Nephron (organoid): ENCODE measurements at regions not wholly inside any gene's neighbourhood (a gene's known extent, or its start where the extent isn't known, plus 50 kb on each side); places are given as distances from the start of the nearest gene placed in this dataset.
A peak's percentile ranks its signal among the peaks of the same experiment; 100 is the strongest.

ENCODE experiments used
- H3K27ac Mint-ChIP-seq, 3 experiments: 2 replicates each; pipeline ENCODE4 v1.8.0; 2020; ENCODE audit warnings: mixed read lengths in 3 of 3, mild to moderate bottlenecking in 2 of 3, moderate library complexity in 1 of 3
- H3K27me3 Mint-ChIP-seq: 2 replicates; pipeline ENCODE4 v1.8.0; 2021; ENCODE audit warnings: low read depth, mild to moderate bottlenecking, moderate library complexity, mixed read lengths
- H3K36me3 Mint-ChIP-seq: 2 replicates; pipeline ENCODE4 v1.8.0; 2020; ENCODE audit warnings: low read depth, mixed read lengths
- H3K4me1 Mint-ChIP-seq: 2 replicates; pipeline ENCODE4 v1.8.0; 2020; ENCODE audit warnings: mixed read lengths
- H3K4me3 Mint-ChIP-seq, 3 experiments: 2 replicates each; pipeline ENCODE4 v1.8.0; 2020; ENCODE audit warnings: mild to moderate bottlenecking in 3 of 3, mixed read lengths in 3 of 3, moderate library complexity in 2 of 3
- H3K9me3 Mint-ChIP-seq: 2 replicates; pipeline ENCODE4 v1.8.0; 2020; ENCODE audit warnings: mixed read lengths
- TF ChIP-seq, protein P1 (sequence below), 3 experiments: fragments of 200-600 bp; sonication (generic); IDR thresholded peaks; one replicate each; pipeline ENCODE4 v1.5.0; 2021; ENCODE audit warnings: antibody characterized with exemption in 3 of 3; ENCODE audit not compliant: unreplicated experiment in 3 of 3

GRCh38 chr21:16318651-16319300 lies 589.0 kb downstream of the USP25 start:
- no peak overlapping the region for H3K4me3 Mint-ChIP-seq
- H3K27ac Mint-ChIP-seq = peak overlapping the region; percentile 27 to 82 (median 60)
- TF ChIP-seq, protein P1, sequence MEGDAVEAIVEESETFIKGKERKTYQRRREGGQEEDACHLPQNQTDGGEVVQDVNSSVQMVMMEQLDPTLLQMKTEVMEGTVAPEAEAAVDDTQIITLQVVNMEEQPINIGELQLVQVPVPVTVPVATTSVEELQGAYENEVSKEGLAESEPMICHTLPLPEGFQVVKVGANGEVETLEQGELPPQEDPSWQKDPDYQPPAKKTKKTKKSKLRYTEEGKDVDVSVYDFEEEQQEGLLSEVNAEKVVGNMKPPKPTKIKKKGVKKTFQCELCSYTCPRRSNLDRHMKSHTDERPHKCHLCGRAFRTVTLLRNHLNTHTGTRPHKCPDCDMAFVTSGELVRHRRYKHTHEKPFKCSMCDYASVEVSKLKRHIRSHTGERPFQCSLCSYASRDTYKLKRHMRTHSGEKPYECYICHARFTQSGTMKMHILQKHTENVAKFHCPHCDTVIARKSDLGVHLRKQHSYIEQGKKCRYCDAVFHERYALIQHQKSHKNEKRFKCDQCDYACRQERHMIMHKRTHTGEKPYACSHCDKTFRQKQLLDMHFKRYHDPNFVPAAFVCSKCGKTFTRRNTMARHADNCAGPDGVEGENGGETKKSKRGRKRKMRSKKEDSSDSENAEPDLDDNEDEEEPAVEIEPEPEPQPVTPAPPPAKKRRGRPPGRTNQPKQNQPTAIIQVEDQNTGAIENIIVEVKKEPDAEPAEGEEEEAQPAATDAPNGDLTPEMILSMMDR (IDR thresholded peaks at IDR 0.05; ENCODE audit: unreplicated experiment in 3 of 3) = no peak

DNA sequence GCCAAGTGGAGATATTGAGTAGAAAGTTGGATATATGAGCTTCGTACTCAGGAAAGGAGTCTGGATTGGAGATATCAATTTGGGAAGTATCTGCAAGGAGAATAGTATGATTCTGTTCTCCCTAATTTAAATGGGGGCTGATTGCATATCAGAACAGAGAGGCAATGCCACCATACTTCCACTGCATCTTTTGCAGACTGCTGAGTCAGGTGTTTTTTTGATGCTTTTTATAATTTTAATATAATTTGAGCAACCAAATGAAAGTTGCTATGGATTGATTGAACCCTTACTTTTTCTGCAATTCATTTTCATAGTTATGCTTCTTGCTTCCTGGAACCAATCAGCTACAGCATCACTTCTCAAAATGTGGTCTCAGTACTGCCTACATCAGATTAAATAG lies 590.3 kb downstream of the USP25 start:
- Mint-ChIP-seq H3K4me3 (no peak overlapping the region), H3K27me3 (no peaks in the 10 kb centered on the region)

More at GRCh38 chr21:16318651-16319300, 589.0 kb downstream of the USP25 start:
- Mint-ChIP-seq H3K27me3 (no peaks in the 10 kb centered on the region), H3K9me3 (no peaks in the 10 kb centered on the region), H3K36me3 (no peaks in the 10 kb centered on the region), H3K4me1 (peaks cover 29% of the 10 kb centered on the region)

DNA sequence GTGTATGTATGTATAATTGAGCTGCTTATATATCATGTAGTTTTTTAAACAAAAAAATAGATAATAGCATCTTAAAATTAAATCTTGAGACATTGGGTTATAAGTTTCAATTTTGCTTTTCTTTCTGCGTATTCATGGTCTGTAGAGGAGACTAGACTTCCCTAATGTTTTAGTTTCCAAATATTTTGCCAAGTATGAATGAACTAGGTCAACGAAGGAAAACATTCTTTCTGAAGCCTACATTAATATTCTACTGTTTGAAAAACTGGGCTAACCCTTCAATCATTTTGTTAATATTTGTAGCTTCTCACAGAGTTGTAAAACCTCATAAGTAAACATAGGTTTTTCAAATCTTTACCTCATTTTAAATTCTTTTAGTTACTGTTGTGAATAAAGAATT lies 592.7 kb downstream of the USP25 start:
- TF ChIP-seq, protein P1 (IDR thresholded peaks at IDR 0.05; ENCODE audit: unreplicated experiment in 3 of 3) = no peak
- no peaks in the 10 kb centered on the region for H3K9me3 Mint-ChIP-seq
- H3K4me1 Mint-ChIP-seq = peaks cover 24% of the 10 kb centered on the region
- peaks cover 8% of the 10 kb centered on the region for H3K36me3 Mint-ChIP-seq
- H3K27me3 Mint-ChIP-seq = no peaks in the 10 kb centered on the region
- no peak overlapping the region for H3K4me3 Mint-ChIP-seq
- peak overlapping the region; percentile 36 to 54 (median 44) for H3K27ac Mint-ChIP-seq

More for the DNA sequence above, 590.3 kb downstream of the USP25 start:
- H3K27ac Mint-ChIP-seq = no peak overlapping the region
- no peaks in the 10 kb centered on the region for H3K9me3 Mint-ChIP-seq
- H3K4me1 Mint-ChIP-seq = peaks cover 25% of the 10 kb centered on the region
- TF ChIP-seq, protein P1 (IDR thresholded peaks at IDR 0.05; ENCODE audit: unreplicated experiment in 3 of 3) = no peak
- H3K36me3 Mint-ChIP-seq = no peaks in the 10 kb centered on the region

DNA sequence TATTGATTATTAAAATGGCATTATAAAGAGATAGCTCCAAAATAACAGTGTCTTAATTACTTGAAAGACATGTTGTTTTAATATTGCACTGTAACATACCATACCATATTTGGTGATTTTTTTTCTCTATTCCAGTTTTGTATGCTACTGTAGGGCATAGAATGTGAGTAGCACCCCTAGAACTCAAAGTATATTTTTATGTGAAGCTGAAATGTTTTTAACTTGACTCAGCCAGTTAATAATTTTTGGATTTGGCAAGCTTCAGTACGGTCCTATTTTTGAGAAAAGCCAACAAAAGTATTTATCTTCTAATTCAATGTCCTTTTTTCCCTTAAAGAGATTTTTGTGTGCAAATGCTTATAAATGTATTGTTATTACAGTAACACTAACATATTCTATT lies 593.8 kb downstream of the USP25 start:
- no peak overlapping the region for H3K4me3 Mint-ChIP-seq
- H3K9me3 Mint-ChIP-seq = no peaks in the 10 kb centered on the region
- TF ChIP-seq, protein P1 (IDR thresholded peaks at IDR 0.05; ENCODE audit: unreplicated experiment in 3 of 3) = no peak
- no peaks in the 10 kb centered on the region for H3K27me3 Mint-ChIP-seq
- peak overlapping the region in 2 of 3 experiments; percentile 24 to 80 for H3K27ac Mint-ChIP-seq
- H3K4me1 Mint-ChIP-seq = peaks cover 13% of the 10 kb centered on the region
- peaks cover 8% of the 10 kb centered on the region for H3K36me3 Mint-ChIP-seq

DNA sequence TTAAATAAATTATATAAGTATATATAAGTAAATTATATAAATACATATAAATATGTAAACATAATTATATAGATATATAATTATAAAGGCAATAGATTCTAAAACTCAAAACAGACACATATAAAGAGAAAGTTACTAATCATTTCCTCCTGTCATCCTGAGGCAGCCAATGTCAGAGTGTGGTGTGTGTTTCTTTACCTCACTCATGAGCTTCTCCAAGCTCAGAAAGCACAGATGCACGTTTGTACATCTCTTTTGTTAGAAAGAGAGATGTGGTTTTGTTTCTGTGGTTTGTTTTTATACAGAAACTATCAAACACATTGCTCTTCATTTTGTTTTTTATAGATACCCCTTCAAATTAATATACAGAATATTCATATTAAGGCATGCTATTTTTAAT lies 594.8 kb downstream of the USP25 start:
- TF ChIP-seq, protein P1 (IDR thresholded peaks at IDR 0.05; ENCODE audit: unreplicated experiment in 3 of 3) = no peak
- H3K36me3 Mint-ChIP-seq = peaks cover 8% of the 10 kb centered on the region
- H3K27me3 Mint-ChIP-seq = no peaks in the 10 kb centered on the region
- H3K27ac Mint-ChIP-seq = no peak overlapping the region
- no peak overlapping the region for H3K4me3 Mint-ChIP-seq
- H3K9me3 Mint-ChIP-seq = no peaks in the 10 kb centered on the region
- H3K4me1 Mint-ChIP-seq = peaks cover 21% of the 10 kb centered on the region
